ENCODE measurements at regions not wholly inside any gene's neighbourhood (a gene's known extent, or its start where the extent isn't known, plus 50 kb on each side); places are given as distances from the start of the nearest gene placed in this dataset.

DNA sequence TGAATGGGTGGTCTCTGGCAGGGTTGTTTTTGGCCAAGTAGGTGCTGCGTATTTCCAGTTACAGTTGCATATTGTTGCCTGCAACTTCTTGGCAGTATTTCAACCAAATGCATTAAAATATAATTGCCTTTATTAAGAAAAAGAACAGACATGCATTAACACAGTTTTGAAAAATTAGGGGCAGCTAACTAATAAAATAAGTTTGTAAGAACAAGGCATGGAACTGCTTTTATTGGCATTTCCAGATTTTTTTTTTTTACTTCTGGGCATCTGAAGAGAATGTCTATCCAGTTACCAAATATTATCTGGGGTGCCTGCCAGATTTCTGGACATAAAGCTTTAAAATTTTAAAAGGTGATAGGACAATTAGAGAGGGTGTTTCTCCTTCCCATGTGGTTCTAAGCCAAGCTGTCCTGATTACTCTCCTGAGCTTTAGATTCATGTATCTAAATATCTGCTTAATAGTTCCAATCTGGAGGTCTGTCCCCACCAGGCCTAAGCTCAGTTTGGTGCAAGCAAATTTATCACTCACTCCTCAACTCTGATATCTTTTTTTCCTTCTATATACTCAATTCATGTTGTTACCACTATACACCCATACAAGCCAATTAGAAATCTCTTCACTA lies 553.3 kb upstream of the USP24 start:
- TF ChIP-seq ZNF274 (IDR thresholded peaks at IDR 0.05; ENCODE audit: low read depth, low read length): no peak
- no peak for TF ChIP-seq YY1 (IDR thresholded peaks at IDR 0.05; ENCODE audit: insufficient read depth, insufficient read length)

Data from NT2/D1 (cell line).